ENCODE measurements at regions not wholly inside any gene's neighbourhood (a gene's known extent, or its start where the extent isn't known, plus 50 kb on each side); places are given as distances from the start of the nearest gene placed in this dataset.

DNA sequence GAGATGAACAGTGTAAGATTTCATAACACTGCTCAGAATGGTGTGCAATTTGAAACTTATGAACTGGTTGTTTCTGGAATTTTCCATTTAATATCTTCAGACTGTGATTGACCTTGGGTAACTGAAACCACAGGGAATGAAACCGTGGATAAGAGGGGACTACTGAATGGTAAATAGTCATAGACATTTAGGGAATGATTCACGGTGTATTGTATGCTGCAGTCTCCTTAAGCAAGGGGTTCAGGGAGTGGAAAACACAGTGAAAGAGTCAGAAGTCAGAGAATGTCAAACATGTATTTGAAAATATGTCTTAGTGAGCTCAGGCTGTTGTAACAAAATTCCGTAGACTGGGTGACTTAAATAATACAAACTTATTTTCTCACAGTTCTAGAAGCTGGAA lies 398.2 kb upstream of the DIPK2B start (continued):
- TF ChIP-seq CEBPZ (IDR thresholded peaks at IDR 0.05; ENCODE audit: low read length) (no peak), KLF12 (CRISPR knock-in tag; IDR thresholded peaks at IDR 0.05; ENCODE audit: borderline replicate concordance) (no peak), SAFB2 (CRISPR knock-in tag; IDR thresholded peaks at IDR 0.05; ENCODE audit: borderline replicate concordance, low read depth) (no peak), ZBTB34 (CRISPR knock-in tag; IDR thresholded peaks at IDR 0.05) (no peak), LBX2 (CRISPR knock-in tag; IDR thresholded peaks at IDR 0.05; ENCODE audit: borderline replicate concordance) (no peak), ZFAT (CRISPR knock-in tag; conservative IDR thresholded peaks at IDR 0.05) (no peak), ZNF816 (CRISPR knock-in tag; IDR thresholded peaks at IDR 0.05; ENCODE audit: borderline replicate concordance) (no peak), ZNF558 (CRISPR knock-in tag; IDR thresholded peaks at IDR 0.05; ENCODE audit: borderline replicate concordance) (no peak), ZNF614 (CRISPR knock-in tag; IDR thresholded peaks at IDR 0.05; ENCODE audit: borderline replicate concordance) (no peak), ZNF354B (CRISPR knock-in tag; IDR thresholded peaks at IDR 0.05) (no peak), LCORL (IDR thresholded peaks at IDR 0.05) (no peak), LCORL (CRISPR knock-in tag; IDR thresholded peaks at IDR 0.05) (no peak), GMEB1 (CRISPR knock-in tag; IDR thresholded peaks at IDR 0.05; ENCODE audit: borderline replicate concordance) (no peak), ZNF556 (CRISPR knock-in tag; IDR thresholded peaks at IDR 0.05; ENCODE audit: borderline replicate concordance) (no peak), ZNF253 (CRISPR knock-in tag; IDR thresholded peaks at IDR 0.05; ENCODE audit: borderline replicate concordance) (no peak)
- TF ChIP-seq, protein P1, sequence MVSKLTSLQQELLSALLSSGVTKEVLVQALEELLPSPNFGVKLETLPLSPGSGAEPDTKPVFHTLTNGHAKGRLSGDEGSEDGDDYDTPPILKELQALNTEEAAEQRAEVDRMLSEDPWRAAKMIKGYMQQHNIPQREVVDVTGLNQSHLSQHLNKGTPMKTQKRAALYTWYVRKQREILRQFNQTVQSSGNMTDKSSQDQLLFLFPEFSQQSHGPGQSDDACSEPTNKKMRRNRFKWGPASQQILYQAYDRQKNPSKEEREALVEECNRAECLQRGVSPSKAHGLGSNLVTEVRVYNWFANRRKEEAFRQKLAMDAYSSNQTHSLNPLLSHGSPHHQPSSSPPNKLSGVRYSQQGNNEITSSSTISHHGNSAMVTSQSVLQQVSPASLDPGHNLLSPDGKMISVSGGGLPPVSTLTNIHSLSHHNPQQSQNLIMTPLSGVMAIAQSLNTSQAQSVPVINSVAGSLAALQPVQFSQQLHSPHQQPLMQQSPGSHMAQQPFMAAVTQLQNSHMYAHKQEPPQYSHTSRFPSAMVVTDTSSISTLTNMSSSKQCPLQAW (CRISPR knock-in tag; IDR thresholded peaks at IDR 0.05): no peak
